ENCODE measurements at regions not wholly inside any gene's neighbourhood (a gene's known extent, or its start where the extent isn't known, plus 50 kb on each side); places are given as distances from the start of the nearest gene placed in this dataset.

DNA sequence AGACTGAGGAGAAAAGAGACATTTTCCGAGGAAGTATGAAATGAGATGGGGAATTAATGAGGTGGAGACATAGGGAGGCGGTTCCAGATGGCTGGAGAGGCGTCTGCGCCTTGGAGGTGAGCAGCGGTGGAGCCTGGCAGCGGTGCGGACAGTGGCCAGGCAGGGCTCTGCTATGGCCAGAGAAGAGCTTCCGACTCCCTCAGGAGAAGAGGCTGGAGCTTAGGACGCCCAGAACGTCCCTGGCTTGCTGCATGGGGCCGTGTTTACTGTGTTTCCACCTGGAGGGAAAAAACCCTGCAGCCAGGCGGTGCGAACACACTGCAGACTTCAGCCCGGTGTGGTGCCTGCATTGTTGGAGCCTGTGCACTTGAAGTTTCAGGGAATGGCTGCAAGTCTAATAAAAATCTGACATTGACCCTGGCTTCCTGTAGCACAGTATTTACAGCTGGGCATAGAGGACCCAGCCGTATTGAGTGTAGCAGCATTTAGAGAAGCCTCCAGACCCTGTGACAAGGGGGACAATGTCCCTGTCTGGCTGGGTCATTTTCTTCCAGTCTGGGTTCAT lies 447.1 kb upstream of the MKI67 start:
- ATAC-seq (no peak), DNase-seq (no peak)
- TF ChIP-seq, protein P1, sequence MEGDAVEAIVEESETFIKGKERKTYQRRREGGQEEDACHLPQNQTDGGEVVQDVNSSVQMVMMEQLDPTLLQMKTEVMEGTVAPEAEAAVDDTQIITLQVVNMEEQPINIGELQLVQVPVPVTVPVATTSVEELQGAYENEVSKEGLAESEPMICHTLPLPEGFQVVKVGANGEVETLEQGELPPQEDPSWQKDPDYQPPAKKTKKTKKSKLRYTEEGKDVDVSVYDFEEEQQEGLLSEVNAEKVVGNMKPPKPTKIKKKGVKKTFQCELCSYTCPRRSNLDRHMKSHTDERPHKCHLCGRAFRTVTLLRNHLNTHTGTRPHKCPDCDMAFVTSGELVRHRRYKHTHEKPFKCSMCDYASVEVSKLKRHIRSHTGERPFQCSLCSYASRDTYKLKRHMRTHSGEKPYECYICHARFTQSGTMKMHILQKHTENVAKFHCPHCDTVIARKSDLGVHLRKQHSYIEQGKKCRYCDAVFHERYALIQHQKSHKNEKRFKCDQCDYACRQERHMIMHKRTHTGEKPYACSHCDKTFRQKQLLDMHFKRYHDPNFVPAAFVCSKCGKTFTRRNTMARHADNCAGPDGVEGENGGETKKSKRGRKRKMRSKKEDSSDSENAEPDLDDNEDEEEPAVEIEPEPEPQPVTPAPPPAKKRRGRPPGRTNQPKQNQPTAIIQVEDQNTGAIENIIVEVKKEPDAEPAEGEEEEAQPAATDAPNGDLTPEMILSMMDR (IDR thresholded peaks at IDR 0.05), result no peak
- no peak for TF ChIP-seq POLR2A (IDR thresholded peaks at IDR 0.05)
- no peak overlapping the region for H3K27ac ChIP-seq
- intact Hi-C loops (cut with DNase I), result no loop called here
- no peaks in the 10 kb centered on the region for H3K9me3 ChIP-seq
- H3K4me3 ChIP-seq, result no peak overlapping the region
- no peaks in the 10 kb centered on the region for H3K36me3 ChIP-seq
- no peaks in the 10 kb centered on the region for H3K4me1 ChIP-seq
- WGBS, 4 donors, result 84 to 88% (median 86%) methylated on average over 11 to 15 of the region's 15 CpGs
- peaks cover 0 to 10% (median 0%) of the 10 kb centered on the region in 9 donors for H3K27me3 ChIP-seq

DNA sequence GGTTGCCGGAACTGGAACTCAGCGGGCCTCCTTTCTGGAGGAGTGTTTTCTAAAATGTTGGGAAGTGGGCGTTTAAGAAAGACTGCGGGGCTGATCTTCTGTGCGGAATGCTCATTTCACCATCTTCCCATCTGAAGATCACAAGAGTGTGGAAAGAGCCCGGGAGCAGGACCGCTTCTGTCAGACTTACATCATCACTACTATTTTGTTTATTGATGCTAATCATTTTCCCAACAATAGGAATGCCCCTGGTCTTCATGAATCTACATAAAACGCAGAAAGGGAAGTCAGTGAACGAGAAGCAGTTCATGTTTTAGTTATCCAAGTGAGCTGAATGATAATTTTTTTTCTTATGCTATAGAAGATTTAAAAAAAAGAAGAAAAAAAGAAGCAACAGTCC lies 447.8 kb upstream of the MKI67 start:
- H3K9me3 ChIP-seq, result no peaks in the 10 kb centered on the region
- DNase-seq (no peak), ATAC-seq (no peak)
- no peak overlapping the region for H3K27ac ChIP-seq
- no peak overlapping the region for H3K4me3 ChIP-seq
- no peaks in the 10 kb centered on the region for H3K4me1 ChIP-seq
- H3K27me3 ChIP-seq, result peaks cover 0 to 10% (median 0%) of the 10 kb centered on the region in 9 donors
- WGBS, 4 donors, result 85 to 90% (median 87%) methylated on average over 9 of the region's 9 CpGs
- TF ChIP-seq, protein P1 (IDR thresholded peaks at IDR 0.05), result no peak
- no peak for TF ChIP-seq POLR2A (IDR thresholded peaks at IDR 0.05)
- intact Hi-C loops (cut with DNase I), result no loop called here
- H3K36me3 ChIP-seq, result no peaks in the 10 kb centered on the region

DNA sequence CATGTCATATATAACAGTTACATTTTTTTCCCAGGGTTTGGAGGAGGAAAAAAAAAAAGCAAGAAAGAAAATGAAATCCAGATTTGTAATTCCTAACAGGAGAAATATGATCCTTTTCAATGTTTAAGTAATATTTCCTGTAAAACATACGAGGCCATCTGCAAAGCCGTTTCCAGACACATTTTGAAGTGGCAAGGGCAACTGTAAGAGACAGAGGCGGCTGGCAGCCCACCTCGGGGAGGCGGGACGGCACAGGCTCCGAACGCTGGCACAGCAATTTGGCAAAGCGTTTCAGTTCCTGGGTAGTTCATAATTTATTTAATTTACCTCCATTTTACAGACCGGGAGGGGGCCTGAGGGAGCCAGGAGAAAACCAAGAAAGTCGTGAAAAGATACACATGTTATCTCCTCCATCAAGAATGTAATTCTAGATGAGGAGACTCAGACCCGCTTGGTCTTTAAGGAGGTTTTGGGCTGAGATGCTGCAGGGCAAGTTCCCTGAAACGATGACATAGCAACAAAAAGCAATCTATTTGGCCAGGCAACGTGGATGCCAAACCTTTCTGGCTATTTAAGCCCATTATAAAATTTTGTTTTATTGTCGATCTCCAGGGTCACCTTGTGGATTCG lies 448.5 kb upstream of the MKI67 start:
- Histone ChIP-seq H3K27me3 (peaks cover 0 to 10% (median 0%) of the 10 kb centered on the region in 9 donors), H3K36me3 (no peaks in the 10 kb centered on the region), H3K4me3 (no peak overlapping the region), H3K4me1 (no peaks in the 10 kb centered on the region), H3K27ac (no peak overlapping the region), H3K9me3 (no peaks in the 10 kb centered on the region)
- ATAC-seq (no peak), DNase-seq (no peak)
- 79 to 82% (median 81%) methylated on average over 16 of the region's 16 CpGs for WGBS, 4 donors
- intact Hi-C loops (cut with DNase I), result no loop called here
- TF ChIP-seq, protein P1 (IDR thresholded peaks at IDR 0.05), result no peak
- no peak for TF ChIP-seq POLR2A (IDR thresholded peaks at IDR 0.05)

DNA sequence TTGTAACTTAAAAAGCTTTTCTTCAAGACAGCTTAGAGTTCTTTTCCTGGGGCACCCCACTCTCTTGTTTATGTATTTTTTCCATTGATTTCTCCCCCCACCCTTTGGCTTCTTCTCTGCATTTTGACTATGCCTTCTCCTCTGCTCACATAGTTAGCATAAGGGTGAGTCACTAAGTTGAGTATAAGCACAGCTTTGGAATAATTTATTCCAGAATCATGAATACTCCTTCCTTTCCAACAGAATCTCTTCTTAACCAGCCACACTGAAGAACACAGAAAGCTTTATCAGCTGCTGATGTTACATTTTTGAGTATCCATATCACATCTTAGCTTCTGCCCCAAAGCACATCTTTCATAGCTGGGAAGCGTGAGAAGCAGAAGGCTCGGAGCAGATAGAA lies 449.5 kb upstream of the MKI67 start:
- Histone ChIP-seq H3K4me1 (no peaks in the 10 kb centered on the region), H3K27ac (no peak overlapping the region), H3K36me3 (no peaks in the 10 kb centered on the region), H3K27me3 (peaks cover 0 to 10% (median 0%) of the 10 kb centered on the region in 9 donors), H3K9me3 (no peaks in the 10 kb centered on the region), H3K4me3 (no peak overlapping the region)
- WGBS, 4 donors, result 82 to 93% (median 89%) methylated on average over 2 of the region's 2 CpGs
- DNase-seq (no peak), ATAC-seq (no peak)
- TF ChIP-seq, protein P1 (IDR thresholded peaks at IDR 0.05), result no peak
- no peak for TF ChIP-seq POLR2A (IDR thresholded peaks at IDR 0.05)
- intact Hi-C loops (cut with DNase I), result no loop called here
